D721Med (cell line): ENCODE measurements at regions not wholly inside any gene's neighbourhood (a gene's known extent, or its start where the extent isn't known, plus 50 kb on each side); places are given as distances from the start of the nearest gene placed in this dataset.

Experiments used
- DNase-seq: peaks from one replicate; pipeline ENCODE4 v3.0.0; 2011; ENCODE audit warnings: low spot score; ENCODE audit not compliant: insufficient read length
- FAIRE-seq: peaks from 2 replicates; lab custom pipeline; 2011; peaks lifted over from hg19 to GRCh38; lab: Jason Lieb, UNC
- TF ChIP-seq, protein P1 (sequence below): IDR thresholded peaks from 2 replicates; pipeline ENCODE4 v1.5.1; 2012; ENCODE audit warnings: mild to moderate bottlenecking, control low read depth; ENCODE audit not compliant: insufficient read depth; ENCODE audit errors: missing control alignments

DNA sequence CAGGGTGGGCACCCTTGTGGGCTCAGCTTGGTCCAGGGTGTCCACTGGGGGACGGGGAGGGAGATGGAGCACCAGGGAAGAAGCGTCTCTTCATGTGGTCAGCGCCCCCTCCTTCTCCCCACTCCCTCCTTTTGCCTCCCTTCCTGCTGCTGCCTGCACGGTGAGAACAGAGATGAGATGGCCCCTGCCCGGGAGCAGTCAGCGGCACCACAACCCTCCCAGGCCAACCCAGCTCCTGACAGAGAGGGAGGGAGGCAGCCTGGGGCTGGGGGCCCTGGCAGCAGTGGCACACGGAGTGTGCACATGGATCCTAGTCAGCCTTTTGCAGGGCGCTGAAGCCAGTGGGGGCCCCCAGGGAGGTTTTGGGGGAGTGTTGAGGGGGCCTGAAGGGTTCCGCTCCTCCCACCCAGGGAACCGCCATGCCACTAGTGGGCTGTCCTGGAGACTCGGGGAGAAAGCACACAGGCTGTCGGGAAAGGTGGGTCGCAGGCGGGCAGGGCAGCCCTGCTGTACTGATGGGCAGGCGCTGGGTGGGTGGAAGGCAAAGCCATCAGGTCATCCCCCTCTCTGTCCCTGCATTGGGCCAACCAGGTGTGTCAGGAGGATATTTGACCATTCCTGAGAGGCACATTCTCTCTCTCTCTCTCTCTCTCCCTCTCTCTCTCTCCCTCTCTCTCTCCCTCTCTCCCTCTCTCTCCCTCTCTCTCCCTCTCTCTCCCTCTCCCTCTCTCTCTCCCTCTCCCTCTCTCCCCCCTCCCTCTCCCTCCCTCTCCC, 94.3 kb upstream of the BHLHE23 start:
- FAIRE-seq: no peak
- TF ChIP-seq, protein P1, sequence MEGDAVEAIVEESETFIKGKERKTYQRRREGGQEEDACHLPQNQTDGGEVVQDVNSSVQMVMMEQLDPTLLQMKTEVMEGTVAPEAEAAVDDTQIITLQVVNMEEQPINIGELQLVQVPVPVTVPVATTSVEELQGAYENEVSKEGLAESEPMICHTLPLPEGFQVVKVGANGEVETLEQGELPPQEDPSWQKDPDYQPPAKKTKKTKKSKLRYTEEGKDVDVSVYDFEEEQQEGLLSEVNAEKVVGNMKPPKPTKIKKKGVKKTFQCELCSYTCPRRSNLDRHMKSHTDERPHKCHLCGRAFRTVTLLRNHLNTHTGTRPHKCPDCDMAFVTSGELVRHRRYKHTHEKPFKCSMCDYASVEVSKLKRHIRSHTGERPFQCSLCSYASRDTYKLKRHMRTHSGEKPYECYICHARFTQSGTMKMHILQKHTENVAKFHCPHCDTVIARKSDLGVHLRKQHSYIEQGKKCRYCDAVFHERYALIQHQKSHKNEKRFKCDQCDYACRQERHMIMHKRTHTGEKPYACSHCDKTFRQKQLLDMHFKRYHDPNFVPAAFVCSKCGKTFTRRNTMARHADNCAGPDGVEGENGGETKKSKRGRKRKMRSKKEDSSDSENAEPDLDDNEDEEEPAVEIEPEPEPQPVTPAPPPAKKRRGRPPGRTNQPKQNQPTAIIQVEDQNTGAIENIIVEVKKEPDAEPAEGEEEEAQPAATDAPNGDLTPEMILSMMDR: no peak
- no peak for DNase-seq

- FAIRE-seq: no peak
- DNase-seq: no peak
- TF ChIP-seq, protein P1: no peak
Observed at GRCh38 chr20:63100174-63100925, 93.6 kb upstream of the BHLHE23 start.

GRCh38 chr20:63099456-63100173, 92.9 kb upstream of the BHLHE23 start:
- DNase-seq: no peak
- no peak for FAIRE-seq
- TF ChIP-seq, protein P1: no peak

GRCh38 chr20:63098195-63098810, 91.5 kb upstream of the BHLHE23 start:
- TF ChIP-seq, protein P1: no peak
- FAIRE-seq: no peak

DNA sequence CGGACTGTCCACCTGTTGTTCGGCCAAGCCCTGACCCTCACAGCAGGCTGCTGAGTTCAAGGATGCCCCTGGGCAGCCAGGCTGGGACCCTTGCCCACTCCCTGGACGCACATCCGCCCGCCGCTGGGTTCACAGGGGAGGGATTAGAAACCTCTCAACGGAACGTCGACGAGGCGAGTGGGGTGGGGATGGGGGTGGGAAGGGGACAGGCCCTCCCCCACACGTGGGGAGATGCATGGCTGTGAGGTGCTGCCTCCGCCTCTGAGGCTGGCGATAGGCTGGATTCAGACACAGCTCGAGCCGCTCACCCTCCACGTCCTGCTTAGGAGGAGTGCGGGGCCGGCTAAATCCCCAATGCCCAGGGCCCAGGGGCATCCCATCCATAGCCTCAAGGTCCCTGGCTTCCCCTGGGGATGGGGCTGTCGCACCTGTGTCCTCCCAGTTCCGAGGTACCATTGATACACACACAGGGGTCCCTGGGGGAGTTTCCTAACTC, 90.6 kb upstream of the BHLHE23 start:
- TF ChIP-seq, protein P1: no peak
- DNase-seq: peak; percentile 2
- FAIRE-seq: no peak

More at GRCh38 chr20:63098195-63098810, 91.5 kb upstream of the BHLHE23 start:
- no peak for DNase-seq

DNA sequence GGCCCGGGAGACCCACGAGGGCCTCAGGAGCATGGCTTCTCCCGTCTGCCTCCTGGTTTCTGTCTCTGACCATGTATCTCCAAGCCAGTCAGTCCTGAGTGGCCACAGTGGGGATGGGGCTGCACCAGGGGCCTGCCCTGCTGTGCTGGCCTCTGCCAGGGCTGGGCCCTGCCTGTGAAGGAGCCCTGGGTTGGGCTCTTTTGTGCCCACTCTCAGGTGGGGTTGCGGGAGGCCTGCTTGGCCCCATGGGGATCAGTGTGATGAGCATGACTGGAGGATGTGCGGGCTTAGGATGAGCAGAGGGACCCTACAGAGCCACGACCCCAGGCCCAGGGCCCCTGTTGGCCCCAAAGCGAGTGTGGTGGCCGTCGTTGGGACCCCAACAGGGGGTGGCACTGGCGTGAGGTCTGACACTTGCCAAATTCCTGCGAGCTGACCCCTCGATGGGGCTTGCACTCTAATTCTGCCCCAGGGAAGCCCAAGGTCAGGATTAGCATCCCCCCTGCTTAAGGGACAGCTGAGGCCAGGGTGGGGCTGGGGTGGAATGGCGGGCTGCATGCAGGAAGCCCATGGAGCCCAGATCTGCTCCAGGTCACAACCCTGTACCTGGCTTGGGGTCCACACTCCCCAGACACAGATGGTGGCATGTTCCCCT, 90.0 kb upstream of the BHLHE23 start:
- DNase-seq: peak; percentile 8
- FAIRE-seq: no peak
- TF ChIP-seq, protein P1: no peak
